CD4-positive, alpha-beta memory T cell (primary cell): ENCODE measurements at regions not wholly inside any gene's neighbourhood (a gene's known extent, or its start where the extent isn't known, plus 50 kb on each side); places are given as distances from the start of the nearest gene placed in this dataset. TPM values are rescaled to one million over a fixed set of nuclear protein-coding genes. Genes with fewer than 3 reads are reported as not detected.

Source experiments
- CTCF ChIA-PET: fragments of 350-600 bp; sonication (Branson Sonifier 250); formaldehyde crosslinking; loops from one replicate; lab custom pipeline; 2021; ENCODE audit warnings: inconsistent platforms; ENCODE audit not compliant: partially characterized antibody; lab: Charles Lee
- POLR2A ChIA-PET: fragments of 350-600 bp; sonication (Branson Sonifier 250); formaldehyde crosslinking; loops from one replicate; lab custom pipeline; 2021; ENCODE audit not compliant: partially characterized antibody; lab: Charles Lee
- DNase-seq, 5 donors: peaks; one replicate each; pipeline versions ENCODE4 v3.0.0 to v3.0.0-alpha.2; 2020 to 2022; ENCODE audit warnings: mixed read lengths in 1 of 5
- H3K27ac ChIP-seq: one replicate; pipeline ENCODE4 v1.7.0; 2013; ENCODE audit warnings: low read depth, low read length
- H3K27me3 ChIP-seq: 2 replicates; pipeline ENCODE4 v1.7.0; 2013; ENCODE audit warnings: mild to moderate bottlenecking, low read length, moderate library complexity; ENCODE audit not compliant: insufficient read depth
- H3K36me3 ChIP-seq: 2 replicates; pipeline ENCODE4 v1.7.0; 2013; ENCODE audit warnings: mild to moderate bottlenecking, low read length, moderate library complexity; ENCODE audit not compliant: insufficient read depth
- H3K4me1 ChIP-seq: 2 replicates; pipeline ENCODE4 v1.7.0; 2013; ENCODE audit warnings: mild to moderate bottlenecking, low read length, moderate library complexity; ENCODE audit not compliant: insufficient read depth
- H3K4me3 ChIP-seq, 2 donors: one replicate each; pipeline ENCODE4 v1.7.0; 2013; ENCODE audit warnings: low read length in 2 of 2, mild to moderate bottlenecking in 1 of 2
- H3K9me3 ChIP-seq, 2 donors: one replicate each; pipeline ENCODE4 v1.7.0; 2013; ENCODE audit warnings: low read length in 2 of 2, control low read depth in 1 of 2; ENCODE audit not compliant: control insufficient read depth in 1 of 2
- H3K27ac Mint-ChIP-seq, 7 donors: one replicate each; pipeline ENCODE4 v1.8.0; 2020 to 2021; ENCODE audit warnings: mixed read lengths in 7 of 7, mild to moderate bottlenecking in 6 of 7, inconsistent platforms in 3 of 7, moderate library complexity in 3 of 7
- H3K27me3 Mint-ChIP-seq, 2 donors: one replicate each; pipeline ENCODE4 v1.8.0; 2020 to 2021; ENCODE audit warnings: mixed read lengths in 2 of 2
- H3K36me3 Mint-ChIP-seq, 2 donors: one replicate each; pipeline ENCODE4 v1.8.0; 2020 to 2021; ENCODE audit warnings: mixed read lengths in 2 of 2, inconsistent platforms in 1 of 2, mild to moderate bottlenecking in 1 of 2
- H3K4me1 Mint-ChIP-seq, 4 donors: one replicate each; pipeline ENCODE4 v1.8.0; 2020 to 2021; ENCODE audit warnings: mixed read lengths in 4 of 4, mild to moderate bottlenecking in 1 of 4
- H3K4me3 Mint-ChIP-seq, 8 donors: one replicate each; pipeline ENCODE4 v1.8.0; 2020 to 2021; ENCODE audit warnings: mixed read lengths in 8 of 8, mild to moderate bottlenecking in 7 of 8, moderate library complexity in 6 of 8, inconsistent platforms in 3 of 8
- H3K9me3 Mint-ChIP-seq, 8 donors: one replicate each; pipeline ENCODE4 v1.8.0; 2020 to 2021; ENCODE audit warnings: mixed read lengths in 8 of 8, mild to moderate bottlenecking in 5 of 8, inconsistent platforms in 3 of 8, moderate library complexity in 1 of 8
- intact Hi-C: fragments of 100-400 bp; cut with micrococcal nuclease; formaldehyde crosslinking; loops from one replicate; pipeline ENCODE4 v1.15.1; 2023
- microRNA-seq: library from miRNA; unstranded; fragments of <30 nt; microRNA quantifications from one replicate; pipeline ENCODE4 v1.2.0, GENCODE V29; 2021; ENCODE audit warnings: borderline replicate concordance, borderline number of aligned reads, borderline microRNAs expressed, mixed read lengths

GRCh38 chr15:62989366-62990055, 53.0 kb upstream of the TPM1 start:
- no peaks in the 10 kb centered on the region for H3K4me1 Mint-ChIP-seq
- no peaks in the 10 kb centered on the region for H3K36me3 ChIP-seq
- H3K27me3 Mint-ChIP-seq, result peaks cover 23 to 28% of the 10 kb centered on the region in 2 donors
- H3K4me3 ChIP-seq, result no peak overlapping the region
- H3K4me1 ChIP-seq, result no peaks in the 10 kb centered on the region
- no peaks in the 10 kb centered on the region for H3K9me3 ChIP-seq
- intact Hi-C loops, result no loop called here
- H3K27me3 ChIP-seq, result no peaks in the 10 kb centered on the region
- peaks cover 0 to 2% (median 0%) of the 10 kb centered on the region in 8 donors for H3K9me3 Mint-ChIP-seq
- H3K27ac ChIP-seq, result no peak overlapping the region
- no peak for DNase-seq
- no peak overlapping the region for H3K4me3 Mint-ChIP-seq
- ChIA-PET CTCF (no interaction called here), POLR2A (no interaction called here)
- H3K36me3 Mint-ChIP-seq, result peaks cover 0 to 3% of the 10 kb centered on the region in 2 donors
- no peak overlapping the region for H3K27ac Mint-ChIP-seq

GRCh38 chr15:62991698-62992097, 50.8 kb upstream of the TPM1 start:
- H3K4me1 Mint-ChIP-seq, result no peaks in the 10 kb centered on the region
- Histone ChIP-seq H3K36me3 (no peaks in the 10 kb centered on the region), H3K4me1 (no peaks in the 10 kb centered on the region), H3K27me3 (no peaks in the 10 kb centered on the region), H3K27ac (no peak overlapping the region), H3K9me3 (no peaks in the 10 kb centered on the region), H3K4me3 (no peak overlapping the region)
- H3K27ac Mint-ChIP-seq, result no peak overlapping the region
- POLR2A ChIA-PET, result no interaction called here
- H3K36me3 Mint-ChIP-seq, result peaks cover 0 to 3% of the 10 kb centered on the region in 2 donors
- DNase-seq, result no peak
- peaks cover 0 to 2% (median 0%) of the 10 kb centered on the region in 8 donors for H3K9me3 Mint-ChIP-seq
- H3K27me3 Mint-ChIP-seq, result peaks cover 10 to 18% of the 10 kb centered on the region in 2 donors
- CTCF ChIA-PET, result no interaction called here
- intact Hi-C loops, result no loop called here
- H3K4me3 Mint-ChIP-seq, result no peak overlapping the region

DNA sequence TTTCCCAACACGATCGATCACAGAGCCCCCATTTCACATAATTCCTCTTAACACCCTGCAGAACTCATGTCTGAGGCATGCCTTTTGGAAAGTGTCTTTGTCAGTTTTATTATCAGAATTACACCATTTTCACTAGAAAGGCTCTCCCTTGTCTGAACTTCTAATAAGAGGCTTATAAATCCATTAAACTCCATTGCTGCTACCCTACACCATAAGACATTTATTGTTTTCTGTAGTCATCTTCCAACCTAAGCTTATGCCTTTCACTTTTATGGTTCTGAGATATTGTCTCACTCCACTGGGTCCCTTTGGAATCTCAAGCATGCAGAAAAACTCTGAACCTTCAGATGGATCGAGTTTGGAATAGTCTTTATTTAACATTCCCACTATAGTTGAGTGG, 50.2 kb upstream of the TPM1 start:
- Mint-ChIP-seq H3K27me3 (peaks cover 10 to 18% of the 10 kb centered on the region in 2 donors), H3K36me3 (peaks cover 0 to 3% of the 10 kb centered on the region in 2 donors), H3K9me3 (peaks cover 0 to 2% (median 0%) of the 10 kb centered on the region in 8 donors), H3K4me3 (no peak overlapping the region), H3K4me1 (no peaks in the 10 kb centered on the region), H3K27ac (no peak overlapping the region)
- Histone ChIP-seq H3K4me1 (no peaks in the 10 kb centered on the region), H3K9me3 (no peaks in the 10 kb centered on the region), H3K4me3 (no peak overlapping the region), H3K36me3 (no peaks in the 10 kb centered on the region), H3K27ac (no peak overlapping the region), H3K27me3 (no peaks in the 10 kb centered on the region)
- intact Hi-C loops, result no loop called here
- no peak for DNase-seq
- ChIA-PET POLR2A (no interaction called here), CTCF (no interaction called here)

Small RNAs in the stretch of these regions (microRNA-seq; reads per million reads assigned to microRNA genes)
- gene MIR190A (2.4 reads per million, percentile 3 among the genes with 10 or more reads in this experiment), gene MIR6085 (not detected), gene MIR8067 (not detected)
